GM19240 (cell line): ENCODE measurements at regions not wholly inside any gene's neighbourhood (a gene's known extent, or its start where the extent isn't known, plus 50 kb on each side); places are given as distances from the start of the nearest gene placed in this dataset.
"Not testable (repeated sequence)": the region's sequence is repeated elsewhere in the genome, so short reads cannot be mapped to it uniquely, and the experiment has no call there.

ENCODE experiments used
- DNase-seq: peaks from one replicate; pipeline ENCODE4 v3.0.0; 2011; ENCODE audit warnings: low spot score; ENCODE audit not compliant: insufficient read length

GRCh38 chr20:47974234-47974878 lies 189.1 kb upstream of the SULF2 start:
- DNase-seq: no peak

- no peak for DNase-seq
Measured at GRCh38 chr20:47973519-47974233, 188.4 kb upstream of the SULF2 start.

- no peak for DNase-seq
Measured at GRCh38 chr20:47972916-47973309, 187.6 kb upstream of the SULF2 start.

- DNase-seq: not testable (repeated sequence)
Measured at GRCh38 chr20:47972297-47972915, 187.1 kb upstream of the SULF2 start.

GRCh38 chr20:47971058-47971791 lies 185.9 kb upstream of the SULF2 start:
- DNase-seq: no peak

- DNase-seq: no peak
Measured at GRCh38 chr20:47970282-47970903, 185.1 kb upstream of the SULF2 start.

GRCh38 chr20:47969426-47969825 lies 184.1 kb upstream of the SULF2 start:
- no peak for DNase-seq

GRCh38 chr20:47968541-47969310 lies 183.4 kb upstream of the SULF2 start:
- DNase-seq: no peak

- DNase-seq: no peak
Measured at GRCh38 chr20:47964149-47964548, 178.9 kb upstream of the SULF2 start.

- no peak for DNase-seq
Measured at GRCh38 chr20:47963022-47963421, 177.7 kb upstream of the SULF2 start.

GRCh38 chr20:47962286-47962963 lies 177.1 kb upstream of the SULF2 start:
- DNase-seq: no peak

- DNase-seq: no peak
Measured at GRCh38 chr20:47960769-47961541, 175.7 kb upstream of the SULF2 start.

GRCh38 chr20:47960277-47960676 lies 175.0 kb upstream of the SULF2 start:
- DNase-seq: no peak

GRCh38 chr20:47957989-47958801 lies 172.9 kb upstream of the SULF2 start:
- DNase-seq: not testable (repeated sequence)

GRCh38 chr20:47957135-47957534 lies 171.9 kb upstream of the SULF2 start:
- DNase-seq: no peak

- no peak for DNase-seq
Measured at GRCh38 chr20:47956268-47956995, 171.2 kb upstream of the SULF2 start.

GRCh38 chr20:47953471-47953870 lies 168.2 kb upstream of the SULF2 start:
- DNase-seq: no peak

- no peak for DNase-seq
Measured at GRCh38 chr20:47952023-47952564, 166.8 kb upstream of the SULF2 start.
